GM12878 (cell line): ENCODE measurements at regions not wholly inside any gene's neighbourhood (a gene's known extent, or its start where the extent isn't known, plus 50 kb on each side); places are given as distances from the start of the nearest gene placed in this dataset.

ENCODE experiments used
- ATAC-seq: fragments of 200-7000 bp; cut with Tn5 transposase; 3 replicates; pipeline ENCODE4 v1.9.1; 2020; ENCODE audit warnings: mild to moderate bottlenecking, moderate library complexity
- BruUV-seq: library from RNA; stranded (reverse); fragments of 400-500 nt; replicated peaks from 2 replicates; lab custom pipeline; 2021; lab: Mats Ljungman, UMichigan
- CTCF ChIA-PET: fragments of 300-600 bp; sonication (Branson Sonifier 250); formaldehyde crosslinking; extraction: SDS; loops from one replicate; lab custom pipeline; 2021; ENCODE audit warnings: inconsistent platforms; lab: Yijun Ruan, JAX
- POLR2A ChIA-PET: fragments of 350-600 bp; formaldehyde crosslinking; extraction: SDS; loops from one replicate; lab custom pipeline; 2021; ENCODE audit warnings: inconsistent platforms; lab: Charles Lee
- RAD21 ChIA-PET: fragments of 300-600 bp; sonication (Branson Sonifier 250); formaldehyde crosslinking; loops from one replicate; lab custom pipeline; 2023; ENCODE audit warnings: antibody characterized with exemption; ENCODE audit not compliant: unreplicated experiment; lab: Charles Lee
- SMC1A ChIA-PET: fragments of 300-600 bp; sonication (Branson Sonifier 250); formaldehyde crosslinking; loops from one replicate; lab custom pipeline; 2023; ENCODE audit not compliant: unreplicated experiment, uncharacterized antibody; lab: Charles Lee
- DNase-seq: peaks from one replicate; pipeline ENCODE4 v3.0.0-alpha.2; 2011; ENCODE audit warnings: low read depth, low spot score
- FAIRE-seq: peaks from 3 replicates; lab custom pipeline; 2011; peaks lifted over from hg19 to GRCh38; lab: Jason Lieb, UNC
- H2AFZ ChIP-seq: 2 replicates; pipeline ENCODE4 v1.6.0; 2011; ENCODE audit warnings: low read depth, low read length, control low read depth; ENCODE audit not compliant: control insufficient read depth
- H3K27ac ChIP-seq: 2 replicates; pipeline ENCODE4 v1.5.1; 2011; ENCODE audit warnings: control low read depth; ENCODE audit not compliant: control insufficient read depth, insufficient read depth
- H3K27me3 ChIP-seq, 2 experiments: replicated peaks in 1 of 2; 2 replicates each; pipeline versions ENCODE4 v1.6.0 to v1.6.1; 2011; ENCODE audit warnings: low read length in 1 of 2; ENCODE audit not compliant: control insufficient read depth in 2 of 2, insufficient read depth in 2 of 2
- H3K36me3 ChIP-seq, 2 experiments: 2 replicates each; pipeline ENCODE4 v1.5.1; 2011; ENCODE audit warnings: low read length in 1 of 2; ENCODE audit not compliant: control insufficient read depth in 2 of 2, insufficient read depth in 2 of 2
- H3K4me1 ChIP-seq: 2 replicates; pipeline ENCODE4 v1.6.1; 2011; ENCODE audit warnings: mild to moderate bottlenecking, low read length, moderate library complexity, mixed read lengths; ENCODE audit not compliant: control insufficient read depth, insufficient read depth
- H3K4me2 ChIP-seq: 2 replicates; pipeline ENCODE4 v1.6.0; 2011; ENCODE audit warnings: control low read depth; ENCODE audit not compliant: control insufficient read depth, insufficient read depth
- H3K4me3 ChIP-seq: fragments of 200-600 bp; sonication (generic); 2 replicates; pipeline ENCODE4 v1.5.1; 2016
- H3K79me2 ChIP-seq: 2 replicates; pipeline ENCODE4 v1.6.0; 2011; ENCODE audit warnings: low read length; ENCODE audit not compliant: control insufficient read depth, insufficient read depth
- H3K9ac ChIP-seq: 2 replicates; pipeline ENCODE4 v1.8.0; 2011; ENCODE audit warnings: low read length, control low read depth, mixed read lengths; ENCODE audit not compliant: control insufficient read depth, insufficient read depth
- H3K9me3 ChIP-seq: replicated peaks from 3 replicates; pipeline ENCODE4 v1.5.1; 2011; ENCODE audit warnings: mild to moderate bottlenecking, low read length; ENCODE audit not compliant: control insufficient read depth, insufficient read depth
- H4K20me1 ChIP-seq: 2 replicates; pipeline ENCODE4 v1.6.0; 2011; ENCODE audit not compliant: control insufficient read depth, insufficient read depth
- CHD4 ChIP-seq: fragments of 200-600 bp; sonication (generic); IDR thresholded peaks from 2 replicates; pipeline ENCODE4 v1.6.1; 2016; ENCODE audit warnings: mild to moderate bottlenecking
- CREB1 ChIP-seq: IDR thresholded peaks from 2 replicates; pipeline ENCODE4 v1.6.1; 2012; ENCODE audit warnings: low read depth, mild to moderate bottlenecking, inconsistent platforms
- DPF2 ChIP-seq: fragments of 450-650 bp; IDR thresholded peaks from 2 replicates; pipeline ENCODE4 v1.6.1; 2017; ENCODE audit warnings: mild to moderate bottlenecking
- EP300 ChIP-seq, 2 experiments: fragments of 150-350 bp in 1 of 2; IDR thresholded peaks; 2 replicates each; pipeline ENCODE4 v1.6.1; 2011 to 2012; ENCODE audit warnings: low read depth in 2 of 2, low read length in 2 of 2, borderline replicate concordance in 1 of 2, improper control_type of control experiment in 1 of 2, inconsistent platforms in 1 of 2; ENCODE audit not compliant: control insufficient read depth in 1 of 2
- FOXM1 ChIP-seq: IDR thresholded peaks from 2 replicates; pipeline ENCODE4 v1.6.1; 2012; ENCODE audit warnings: low read depth, mild to moderate bottlenecking, inconsistent platforms, low read length, moderate library complexity
- NFYA ChIP-seq: IDR thresholded peaks from 2 replicates; pipeline ENCODE4 v1.6.1; 2011; ENCODE audit warnings: low read depth, mild to moderate bottlenecking, low read length, improper control_type of control experiment, borderline replicate concordance
- NR2C1 ChIP-seq: fragments of 450-650 bp; IDR thresholded peaks from 2 replicates; pipeline ENCODE4 v1.6.1; 2017; ENCODE audit warnings: antibody characterized with exemption, mild to moderate bottlenecking, moderate library complexity
- PML ChIP-seq: IDR thresholded peaks from 2 replicates; pipeline ENCODE4 v1.6.1; 2012; ENCODE audit warnings: low read length, inconsistent platforms
- RAD21 ChIP-seq: IDR thresholded peaks from 2 replicates; pipeline ENCODE4 v1.6.1; 2011; ENCODE audit warnings: mild to moderate bottlenecking, low read depth, low read length, moderate library complexity; ENCODE audit not compliant: insufficient read depth
- TCF7 ChIP-seq: IDR thresholded peaks from 2 replicates; pipeline ENCODE4 v1.6.1; 2014; ENCODE audit warnings: antibody characterized with exemption, borderline replicate concordance
- WGBS: methylation state at CpG from one replicate; pipeline ENCODE4 v1.1.6; 2016; ENCODE audit warnings: low lambda C conversion rate; ENCODE audit not compliant: insufficient replicate concordance, insufficient coverage; ENCODE audit errors: missing lambda C conversion rate; 5-methylcytosine and 5-hydroxymethylcytosine counted together
- in situ Hi-C: fragments of 300-500 bp; cut with MboI; formaldehyde crosslinking; loops from 9 replicates; pipeline ENCODE4 v1.14.3; 2018; ENCODE audit warnings: mixed read lengths
- intact Hi-C: fragments of 100-400 bp; cut with micrococcal nuclease; formaldehyde crosslinking; loops from one replicate; pipeline ENCODE4 v1.14.2; 2022; ENCODE audit not compliant: unreplicated experiment
- TF ChIP-seq, protein P1 (sequence below): fragments of 450-650 bp; IDR thresholded peaks from 2 replicates; pipeline ENCODE4 v1.6.1; 2017; ENCODE audit warnings: mild to moderate bottlenecking
- TF ChIP-seq, protein P2 (sequence below): fragments of 450-650 bp; formaldehyde crosslinking; IDR thresholded peaks from 2 replicates; pipeline ENCODE4 v1.4.0; 2022; ENCODE audit warnings: mild to moderate bottlenecking, moderate library complexity

DNA sequence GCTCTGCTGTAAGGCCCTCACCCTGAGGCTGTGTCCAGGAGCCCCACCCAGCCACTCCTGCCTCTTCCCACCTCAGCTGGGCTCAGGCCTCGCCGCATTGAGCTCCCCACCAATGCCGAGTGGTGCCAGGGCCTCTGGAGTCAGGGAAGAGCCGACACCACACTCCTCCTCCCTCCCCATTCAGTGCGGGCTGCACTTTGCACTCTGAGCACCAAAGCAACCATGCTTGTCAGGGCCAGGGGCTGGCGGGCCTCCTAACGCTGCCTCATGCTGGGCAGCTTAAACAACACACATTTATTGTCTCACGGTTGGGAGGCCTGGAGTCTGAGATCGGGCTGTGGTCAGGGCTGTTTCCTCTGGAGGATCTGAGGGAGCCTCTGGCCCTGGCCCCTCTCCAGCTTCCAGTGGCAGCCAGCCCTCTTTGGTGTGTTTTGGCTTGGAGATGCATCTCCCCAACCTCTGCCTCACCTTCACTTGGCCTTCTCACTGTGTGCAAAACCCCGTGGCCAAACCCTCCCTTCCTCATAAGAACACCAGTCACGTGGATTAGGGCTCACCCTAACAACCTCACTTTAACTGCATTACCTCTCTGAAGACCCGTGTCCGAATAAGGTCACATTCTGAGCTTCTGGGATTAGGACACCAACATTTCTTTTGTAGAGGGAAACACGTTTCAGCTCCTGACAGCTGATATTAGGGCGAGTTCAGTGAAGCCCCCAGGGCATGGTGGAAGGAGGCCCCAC is 157.8 kb downstream of the MED10 start:
- no peak for FAIRE-seq
- POLR2A ChIA-PET, result no interaction called here
- BruUV-seq, result no TSS peak

DNA sequence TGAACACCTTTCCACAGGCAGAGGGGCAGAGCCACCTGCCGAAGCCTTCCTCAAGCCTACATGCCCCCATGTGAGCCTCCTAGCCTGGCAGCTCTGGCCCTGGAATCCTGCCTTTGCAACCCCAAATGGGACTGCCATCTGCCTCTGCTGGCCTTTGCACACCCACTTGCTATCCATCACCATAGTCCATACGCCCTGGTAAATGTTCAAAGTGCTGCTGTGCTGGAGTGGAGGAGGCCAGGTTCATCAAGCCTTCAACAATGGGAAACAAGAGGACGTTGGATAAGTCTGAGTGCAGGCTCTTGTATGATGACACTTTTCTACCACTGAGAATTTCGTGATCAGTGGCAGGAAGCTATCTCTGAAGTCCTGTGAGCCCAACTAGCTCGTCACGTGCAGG is 159.8 kb downstream of the MED10 start:
- peaks cover 9% of the 10 kb centered on the region; the same call in 2 of the 3 replicates for H3K9me3 ChIP-seq
- in situ Hi-C loops (no loop called here), intact Hi-C loops (no loop called here)
- H3K27ac ChIP-seq, result no peak overlapping the region
- no peak overlapping the region for H2AFZ ChIP-seq
- no peaks in the 10 kb centered on the region; a peak in 1 of 4 replicates for H3K27me3 ChIP-seq
- no peaks in the 10 kb centered on the region for H3K36me3 ChIP-seq
- ChIA-PET SMC1A (interaction anchor here (1.1 to 1.4 kb wide), 2 partner anchors 19 to 28 kb away, joined by 3 read pairs; no protein-coding TSS in a partner anchor), CTCF (no interaction called here), RAD21 (no interaction called here), POLR2A (no interaction called here)
- ATAC-seq, result no peak
- BruUV-seq, result no TSS peak
- FAIRE-seq, result no peak
- no peak overlapping the region for H3K4me3 ChIP-seq
- no peak for DNase-seq
- H3K79me2 ChIP-seq, result no peaks in the 10 kb centered on the region
- no peaks in the 10 kb centered on the region for H3K4me1 ChIP-seq
- H3K4me2 ChIP-seq, result no peak overlapping the region
- 16% methylated on average over 6 of the region's 6 CpGs for WGBS
- H4K20me1 ChIP-seq, result no peaks in the 10 kb centered on the region
- H3K9ac ChIP-seq, result no peak overlapping the region
- TF ChIP-seq DPF2 (no peak), NR2C1 (no peak), NFYA (no peak), CREB1 (no peak), CHD4 (no peak), RAD21 (no peak), TCF7 (no peak), EP300 (IDR thresholded peaks at IDR 0.05; ENCODE audit: borderline replicate concordance in 1 of 2, control insufficient read depth in 1 of 2, low read depth in 2 of 2, low read length in 2 of 2) (no peak)
- TF ChIP-seq, protein P1, sequence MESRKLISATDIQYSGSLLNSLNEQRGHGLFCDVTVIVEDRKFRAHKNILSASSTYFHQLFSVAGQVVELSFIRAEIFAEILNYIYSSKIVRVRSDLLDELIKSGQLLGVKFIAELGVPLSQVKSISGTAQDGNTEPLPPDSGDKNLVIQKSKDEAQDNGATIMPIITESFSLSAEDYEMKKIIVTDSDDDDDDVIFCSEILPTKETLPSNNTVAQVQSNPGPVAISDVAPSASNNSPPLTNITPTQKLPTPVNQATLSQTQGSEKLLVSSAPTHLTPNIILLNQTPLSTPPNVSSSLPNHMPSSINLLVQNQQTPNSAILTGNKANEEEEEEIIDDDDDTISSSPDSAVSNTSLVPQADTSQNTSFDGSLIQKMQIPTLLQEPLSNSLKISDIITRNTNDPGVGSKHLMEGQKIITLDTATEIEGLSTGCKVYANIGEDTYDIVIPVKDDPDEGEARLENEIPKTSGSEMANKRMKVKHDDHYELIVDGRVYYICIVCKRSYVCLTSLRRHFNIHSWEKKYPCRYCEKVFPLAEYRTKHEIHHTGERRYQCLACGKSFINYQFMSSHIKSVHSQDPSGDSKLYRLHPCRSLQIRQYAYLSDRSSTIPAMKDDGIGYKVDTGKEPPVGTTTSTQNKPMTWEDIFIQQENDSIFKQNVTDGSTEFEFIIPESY, result no peak
- TF ChIP-seq, protein P2, sequence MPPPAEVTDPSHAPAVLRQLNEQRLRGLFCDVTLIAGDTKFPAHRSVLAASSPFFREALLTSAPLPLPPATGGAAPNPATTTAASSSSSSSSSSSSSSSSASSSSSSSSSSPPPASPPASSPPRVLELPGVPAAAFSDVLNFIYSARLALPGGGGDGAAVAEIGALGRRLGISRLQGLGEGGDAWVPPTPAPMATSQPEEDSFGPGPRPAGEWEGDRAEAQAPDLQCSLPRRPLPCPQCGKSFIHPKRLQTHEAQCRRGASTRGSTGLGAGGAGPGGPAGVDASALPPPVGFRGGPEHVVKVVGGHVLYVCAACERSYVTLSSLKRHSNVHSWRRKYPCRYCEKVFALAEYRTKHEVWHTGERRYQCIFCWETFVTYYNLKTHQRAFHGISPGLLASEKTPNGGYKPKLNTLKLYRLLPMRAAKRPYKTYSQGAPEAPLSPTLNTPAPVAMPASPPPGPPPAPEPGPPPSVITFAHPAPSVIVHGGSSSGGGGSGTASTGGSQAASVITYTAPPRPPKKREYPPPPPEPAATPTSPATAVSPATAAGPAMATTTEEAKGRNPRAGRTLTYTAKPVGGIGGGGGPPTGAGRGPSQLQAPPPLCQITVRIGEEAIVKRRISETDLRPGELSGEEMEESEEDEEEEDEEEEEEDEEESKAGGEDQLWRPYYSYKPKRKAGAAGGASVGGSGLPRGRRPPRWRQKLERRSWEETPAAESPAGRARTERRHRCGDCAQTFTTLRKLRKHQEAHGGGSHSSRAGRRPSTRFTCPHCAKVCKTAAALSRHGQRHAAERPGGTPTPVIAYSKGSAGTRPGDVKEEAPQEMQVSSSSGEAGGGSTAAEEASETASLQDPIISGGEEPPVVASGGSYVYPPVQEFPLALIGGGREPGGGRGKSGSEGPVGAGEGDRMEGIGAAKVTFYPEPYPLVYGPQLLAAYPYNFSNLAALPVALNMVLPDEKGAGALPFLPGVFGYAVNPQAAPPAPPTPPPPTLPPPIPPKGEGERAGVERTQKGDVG (CRISPR knock-in tag), result no peak

More for the DNA sequence above, 157.8 kb downstream of the MED10 start:
- Histone ChIP-seq H3K4me2 (no peak overlapping the region), H3K27ac (no peak overlapping the region), H2AFZ (no peak overlapping the region), H3K9me3 (peaks cover 9% of the 10 kb centered on the region; the same call in 2 of the 3 replicates), H3K27me3 (no peaks in the 10 kb centered on the region; a peak in 1 of 4 replicates), H3K4me1 (no peaks in the 10 kb centered on the region), H4K20me1 (no peaks in the 10 kb centered on the region), H3K4me3 (no peak overlapping the region), H3K9ac (no peak overlapping the region), H3K36me3 (no peaks in the 10 kb centered on the region), H3K79me2 (no peaks in the 10 kb centered on the region)
- ATAC-seq (no peak), DNase-seq (no peak)
- TF ChIP-seq PML, result no peak
- no peak for TF ChIP-seq FOXM1
- intact Hi-C loops, result no loop called here
- ChIA-PET CTCF (interaction anchor here (1.2 kb wide), 1 partner anchor 35 kb away, joined by 3 read pairs; no protein-coding TSS in a partner anchor), RAD21 (no interaction called here), SMC1A (interaction anchor here (0.6 to 2.5 kb wide), 5 partner anchors 15 to 223 kb away, joined by 3 to 12 read pairs (median 4); no protein-coding TSS in a partner anchor)
- in situ Hi-C loops, result no loop called here
- WGBS, result 18% methylated on average over 14 of the region's 15 CpGs
